GM13977 (cell line): ENCODE measurements at regions not wholly inside any gene's neighbourhood (a gene's known extent, or its start where the extent isn't known, plus 50 kb on each side); places are given as distances from the start of the nearest gene placed in this dataset.
"Not testable (repeated sequence)": the region's sequence is repeated elsewhere in the genome, so short reads cannot be mapped to it uniquely, and the experiment has no call there.

Experiments
- DNase-seq: peaks from one replicate; pipeline ENCODE4 v3.0.0; 2012; ENCODE audit warnings: low spot score
- in situ Hi-C: fragments of 300-500 bp; cut with MboI; formaldehyde crosslinking; loops from one replicate; pipeline ENCODE4 v1.12.0; 2022; ENCODE audit warnings: low sequenced_read_pairs, low pct_unique_long_range_greater_than_20kb, mixed read lengths, inconsistent platforms; ENCODE audit not compliant: unreplicated experiment
- TF ChIP-seq, protein P1 (sequence below): IDR thresholded peaks from 2 replicates; pipeline ENCODE4 v1.5.1; 2012; ENCODE audit warnings: mild to moderate bottlenecking, control low read depth; ENCODE audit not compliant: insufficient read depth; ENCODE audit errors: extremely low read depth, missing control alignments

DNA sequence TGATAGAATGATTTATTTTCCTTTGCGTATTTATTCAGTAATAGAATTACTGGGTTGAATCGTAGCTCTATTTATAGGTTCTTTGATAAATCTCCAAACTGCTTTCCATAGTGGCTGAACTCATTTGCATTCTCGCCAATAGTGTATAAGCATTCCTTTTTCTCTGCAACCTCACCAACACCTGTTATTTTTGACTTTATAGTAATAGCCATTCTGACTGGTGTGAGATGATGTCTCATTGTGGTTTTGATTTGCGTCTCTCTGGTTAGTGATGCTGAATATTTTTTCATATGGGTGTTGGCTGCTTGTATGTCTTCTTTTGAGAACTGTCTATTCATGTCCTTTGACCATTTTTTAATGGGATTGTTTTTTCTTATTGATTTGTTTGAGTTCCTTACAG lies 160.7 kb downstream of the MID1IP1 start:
- TF ChIP-seq, protein P1, sequence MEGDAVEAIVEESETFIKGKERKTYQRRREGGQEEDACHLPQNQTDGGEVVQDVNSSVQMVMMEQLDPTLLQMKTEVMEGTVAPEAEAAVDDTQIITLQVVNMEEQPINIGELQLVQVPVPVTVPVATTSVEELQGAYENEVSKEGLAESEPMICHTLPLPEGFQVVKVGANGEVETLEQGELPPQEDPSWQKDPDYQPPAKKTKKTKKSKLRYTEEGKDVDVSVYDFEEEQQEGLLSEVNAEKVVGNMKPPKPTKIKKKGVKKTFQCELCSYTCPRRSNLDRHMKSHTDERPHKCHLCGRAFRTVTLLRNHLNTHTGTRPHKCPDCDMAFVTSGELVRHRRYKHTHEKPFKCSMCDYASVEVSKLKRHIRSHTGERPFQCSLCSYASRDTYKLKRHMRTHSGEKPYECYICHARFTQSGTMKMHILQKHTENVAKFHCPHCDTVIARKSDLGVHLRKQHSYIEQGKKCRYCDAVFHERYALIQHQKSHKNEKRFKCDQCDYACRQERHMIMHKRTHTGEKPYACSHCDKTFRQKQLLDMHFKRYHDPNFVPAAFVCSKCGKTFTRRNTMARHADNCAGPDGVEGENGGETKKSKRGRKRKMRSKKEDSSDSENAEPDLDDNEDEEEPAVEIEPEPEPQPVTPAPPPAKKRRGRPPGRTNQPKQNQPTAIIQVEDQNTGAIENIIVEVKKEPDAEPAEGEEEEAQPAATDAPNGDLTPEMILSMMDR = no peak
- DNase-seq = no peak
- in situ Hi-C loops = no loop called here

DNA sequence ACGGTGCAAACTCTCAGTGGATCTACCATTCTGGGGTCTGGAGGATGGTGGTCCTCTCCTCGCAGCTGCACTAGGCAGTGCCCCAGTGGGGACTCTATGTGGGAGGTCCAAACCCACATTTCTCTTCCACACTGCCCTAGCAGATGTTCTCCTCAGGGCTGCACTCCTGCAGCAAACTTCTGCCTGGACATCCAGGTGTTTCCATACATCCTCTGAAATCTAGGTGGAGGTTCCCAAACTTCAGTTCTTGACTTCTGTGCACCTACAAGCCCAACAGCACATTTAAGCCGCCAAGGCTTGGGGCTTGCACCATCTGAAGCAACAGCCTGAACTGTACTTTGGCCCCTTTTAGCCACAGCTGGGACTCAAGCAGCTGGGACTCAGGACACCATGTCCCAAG lies 162.0 kb downstream of the MID1IP1 start:
- DNase-seq, in situ Hi-C loops: not testable (repeated sequence)

DNA sequence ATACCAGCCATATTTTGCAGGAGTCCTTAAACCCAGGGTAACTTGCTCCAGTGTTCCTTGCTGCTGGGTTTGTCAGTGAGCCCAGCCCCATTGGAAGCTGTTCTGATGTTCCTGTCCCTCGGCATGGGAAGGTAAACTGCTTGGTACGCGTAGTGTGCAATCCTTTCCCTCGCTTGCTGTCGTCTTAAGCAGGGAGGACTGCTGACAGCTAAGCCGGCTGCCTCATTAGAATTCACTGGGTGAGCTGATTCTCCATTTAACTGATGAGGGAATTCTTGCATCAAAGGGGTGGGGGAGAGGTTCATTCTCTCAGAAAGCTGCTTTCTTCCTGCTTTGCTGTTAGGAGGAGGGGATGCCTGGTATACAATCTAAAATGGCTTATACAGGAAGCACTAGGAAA lies 164.6 kb downstream of the MID1IP1 start:
- no peak for DNase-seq
- TF ChIP-seq, protein P1 = no peak
- in situ Hi-C loops = no loop called here

DNA sequence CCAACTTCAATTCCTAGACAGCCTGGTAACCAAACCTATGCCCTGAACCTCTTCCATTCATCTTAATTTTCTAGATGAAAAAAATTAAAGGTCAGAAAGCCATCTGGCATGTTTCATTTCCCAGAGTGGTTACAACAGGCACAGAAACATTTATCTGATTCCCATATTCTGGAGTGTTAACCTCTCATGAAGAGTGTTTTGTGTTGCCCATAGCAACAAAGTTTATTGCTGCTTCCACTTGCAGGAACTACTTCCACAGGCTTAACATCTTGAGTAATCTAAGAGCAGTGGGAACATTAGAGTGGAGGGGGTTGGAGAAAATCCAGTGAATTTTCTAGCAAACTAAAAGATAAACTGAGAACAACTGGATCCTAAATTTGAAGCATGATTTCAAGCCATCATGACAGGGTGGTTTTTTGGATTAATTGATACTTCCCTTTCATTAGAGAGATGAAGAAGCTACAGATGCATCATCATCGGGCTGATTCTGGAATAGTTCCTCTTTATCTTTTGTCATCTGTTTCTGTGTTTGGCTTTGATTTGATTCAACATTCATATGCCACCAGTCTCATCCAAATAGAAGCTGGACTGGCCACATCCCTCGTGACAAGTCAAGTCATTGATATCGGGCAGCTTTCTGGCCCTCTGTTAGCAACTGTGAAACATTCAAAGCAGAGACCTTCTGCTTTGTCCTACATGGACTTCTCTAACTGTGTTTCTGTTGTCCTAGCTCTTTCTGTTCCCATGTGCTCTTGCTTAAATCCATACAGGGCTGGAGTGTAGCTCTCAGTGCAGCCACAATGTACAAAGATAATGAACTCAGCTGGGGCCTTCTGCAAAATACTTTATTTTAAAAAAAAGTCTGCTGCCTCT lies 167.3 kb downstream of the MID1IP1 start:
- no peak for DNase-seq
- in situ Hi-C loops = no loop called here
- TF ChIP-seq, protein P1 = no peak

DNA sequence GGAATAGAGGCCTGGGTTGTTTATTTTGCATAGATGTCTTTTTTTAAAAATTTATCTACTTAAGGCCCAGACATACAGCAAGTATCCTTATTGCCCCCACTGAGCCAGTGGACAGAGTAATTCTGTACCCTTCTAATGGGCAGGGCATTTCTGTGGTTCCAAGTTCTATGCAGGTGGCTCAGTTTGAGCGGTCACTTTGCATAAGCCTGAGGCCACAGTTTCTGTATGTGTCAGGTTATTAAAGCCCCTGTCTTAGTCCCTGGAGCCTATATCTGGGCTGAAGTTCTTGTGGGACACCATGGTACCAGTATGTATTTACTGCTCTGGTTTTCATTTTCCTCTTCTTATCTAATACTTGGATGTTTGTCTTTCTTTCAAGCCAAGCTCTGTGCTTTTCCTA lies 168.8 kb downstream of the MID1IP1 start:
- TF ChIP-seq, protein P1 = no peak
- in situ Hi-C loops = no loop called here
- no peak for DNase-seq

DNA sequence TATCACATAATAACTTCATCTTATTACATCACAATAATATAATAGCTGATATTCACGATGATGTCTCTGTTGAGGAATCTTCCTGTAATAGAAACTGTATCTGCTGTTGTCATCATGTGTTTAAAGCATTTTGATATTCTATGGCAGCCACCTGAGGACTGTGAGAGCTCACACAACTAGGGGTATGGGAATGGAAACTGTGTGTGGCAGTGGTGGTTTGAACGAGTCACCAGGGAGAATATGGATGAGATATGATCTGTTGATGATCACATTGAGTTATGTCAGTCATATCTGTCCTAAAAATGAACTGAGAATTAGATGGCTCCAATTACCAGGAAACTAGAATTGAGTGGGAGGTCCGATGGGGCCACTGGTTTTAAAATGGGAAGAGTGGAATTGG lies 169.6 kb downstream of the MID1IP1 start:
- in situ Hi-C loops = no loop called here
- TF ChIP-seq, protein P1 = no peak

DNA sequence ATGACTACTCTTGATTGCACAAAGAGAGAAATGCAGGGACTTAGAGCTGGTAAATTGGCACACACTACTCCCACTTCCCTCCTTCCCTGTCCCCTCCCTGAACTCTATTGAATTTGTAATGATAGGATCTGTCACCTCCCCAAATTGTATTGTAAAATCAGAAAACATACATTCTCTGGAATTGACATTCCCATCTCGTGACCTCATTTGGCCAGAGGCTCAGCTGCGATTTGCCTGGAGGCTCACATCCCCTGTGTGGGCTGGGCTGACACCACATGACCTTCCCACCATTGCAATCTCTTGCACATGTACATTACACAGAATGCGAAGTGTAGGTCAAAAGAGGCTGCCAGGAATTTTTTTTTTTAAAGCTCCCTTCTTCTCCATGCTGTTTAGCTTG lies 172.1 kb downstream of the MID1IP1 start:
- in situ Hi-C loops = no loop called here
- TF ChIP-seq, protein P1 = no peak
- DNase-seq = no peak

More for the DNA sequence above, 169.6 kb downstream of the MID1IP1 start:
- DNase-seq = no peak
